ENCODE measurements at regions not wholly inside any gene's neighbourhood (a gene's known extent, or its start where the extent isn't known, plus 50 kb on each side); places are given as distances from the start of the nearest gene placed in this dataset.

DNA sequence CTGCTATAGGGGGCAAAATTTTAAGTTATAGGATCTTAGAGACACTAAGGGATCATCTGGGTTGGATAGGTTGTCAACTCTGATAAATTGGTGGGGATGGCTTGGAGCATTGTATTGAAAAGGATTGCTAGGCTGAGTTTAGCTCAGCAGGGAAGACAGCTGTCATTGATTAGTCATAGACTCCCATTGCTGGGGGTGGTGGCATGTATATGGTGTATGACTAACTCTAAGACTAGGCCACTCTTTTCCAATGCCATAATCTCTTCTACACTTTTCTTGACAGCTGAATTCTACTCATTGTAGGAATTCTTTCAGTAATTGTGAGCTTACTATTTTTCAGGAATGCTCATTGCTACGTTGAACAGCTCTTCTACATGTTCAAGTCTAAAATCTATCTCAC, 81.3 kb upstream of the PELI1 start:
- TF ChIP-seq, protein P1, sequence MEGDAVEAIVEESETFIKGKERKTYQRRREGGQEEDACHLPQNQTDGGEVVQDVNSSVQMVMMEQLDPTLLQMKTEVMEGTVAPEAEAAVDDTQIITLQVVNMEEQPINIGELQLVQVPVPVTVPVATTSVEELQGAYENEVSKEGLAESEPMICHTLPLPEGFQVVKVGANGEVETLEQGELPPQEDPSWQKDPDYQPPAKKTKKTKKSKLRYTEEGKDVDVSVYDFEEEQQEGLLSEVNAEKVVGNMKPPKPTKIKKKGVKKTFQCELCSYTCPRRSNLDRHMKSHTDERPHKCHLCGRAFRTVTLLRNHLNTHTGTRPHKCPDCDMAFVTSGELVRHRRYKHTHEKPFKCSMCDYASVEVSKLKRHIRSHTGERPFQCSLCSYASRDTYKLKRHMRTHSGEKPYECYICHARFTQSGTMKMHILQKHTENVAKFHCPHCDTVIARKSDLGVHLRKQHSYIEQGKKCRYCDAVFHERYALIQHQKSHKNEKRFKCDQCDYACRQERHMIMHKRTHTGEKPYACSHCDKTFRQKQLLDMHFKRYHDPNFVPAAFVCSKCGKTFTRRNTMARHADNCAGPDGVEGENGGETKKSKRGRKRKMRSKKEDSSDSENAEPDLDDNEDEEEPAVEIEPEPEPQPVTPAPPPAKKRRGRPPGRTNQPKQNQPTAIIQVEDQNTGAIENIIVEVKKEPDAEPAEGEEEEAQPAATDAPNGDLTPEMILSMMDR (IDR thresholded peaks at IDR 0.05): no peak
- TF ChIP-seq POLR2A (IDR thresholded peaks at IDR 0.05): no peak
